Adrenal gland (tissue), 5 donors: ENCODE measurements at regions not wholly inside any gene's neighbourhood (a gene's known extent, or its start where the extent isn't known, plus 50 kb on each side); places are given as distances from the start of the nearest gene placed in this dataset.

ENCODE experiments used
- POLR2A ChIP-seq, 2 donors: fragments of 450-650 bp; IDR thresholded peaks; one replicate each; pipeline ENCODE4 v1.6.1; 2017; ENCODE audit warnings: antibody characterized with exemption in 2 of 2, mild to moderate bottlenecking in 2 of 2, moderate library complexity in 1 of 2
- TF ChIP-seq, protein P1 (sequence below), 6 experiments: fragments of 450-650 bp in 4 of 6; fragments of 200-600 bp in 2 of 6; sonication (generic) in 1 of 6; IDR thresholded peaks; 1 replicate in 5 of 6; 2 replicates in 1 of 6; pipeline versions ENCODE4 v1.5.1 to v1.8.0; 2016 to 2021; ENCODE audit warnings: antibody characterized with exemption in 6 of 6, mild to moderate bottlenecking in 2 of 6, moderate library complexity in 1 of 6
- donor health status: DM: no; HTN: no; CAD: no.

DNA sequence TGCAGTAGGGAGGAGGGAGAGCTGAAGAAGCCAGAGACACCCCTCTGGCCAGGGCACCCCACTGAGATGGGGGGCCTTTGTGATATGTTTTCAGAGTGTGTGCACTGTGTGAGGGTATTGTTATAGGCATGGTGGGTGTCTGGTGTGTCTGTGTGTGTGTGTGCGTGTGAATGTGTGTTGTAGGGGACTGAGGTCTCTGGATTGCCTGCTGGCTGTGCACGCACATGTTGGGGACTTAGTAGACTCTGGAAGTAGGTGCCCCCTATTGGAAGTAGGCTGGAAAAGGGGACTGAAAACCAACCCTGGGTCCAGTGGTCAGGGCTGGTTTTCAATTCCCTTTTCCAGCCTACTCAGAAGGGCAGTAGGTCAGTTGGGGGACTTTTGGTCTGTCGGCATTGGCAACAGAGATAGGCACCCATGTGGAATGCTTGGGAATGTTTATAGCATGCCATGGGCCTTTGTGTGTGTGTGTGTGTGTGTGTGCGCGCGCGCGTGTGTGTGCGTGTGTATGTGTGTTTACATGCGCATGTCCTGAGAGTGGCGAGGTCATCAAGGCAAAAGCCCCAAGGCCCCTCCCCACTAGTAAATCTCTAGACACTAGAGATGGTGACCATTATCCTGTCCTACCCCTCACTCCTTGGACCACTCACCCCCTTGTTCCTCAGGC is 78.8 kb downstream of the HIF1AN start:
- TF ChIP-seq POLR2A (IDR thresholded peaks at IDR 0.05): no peak
- TF ChIP-seq, protein P1, sequence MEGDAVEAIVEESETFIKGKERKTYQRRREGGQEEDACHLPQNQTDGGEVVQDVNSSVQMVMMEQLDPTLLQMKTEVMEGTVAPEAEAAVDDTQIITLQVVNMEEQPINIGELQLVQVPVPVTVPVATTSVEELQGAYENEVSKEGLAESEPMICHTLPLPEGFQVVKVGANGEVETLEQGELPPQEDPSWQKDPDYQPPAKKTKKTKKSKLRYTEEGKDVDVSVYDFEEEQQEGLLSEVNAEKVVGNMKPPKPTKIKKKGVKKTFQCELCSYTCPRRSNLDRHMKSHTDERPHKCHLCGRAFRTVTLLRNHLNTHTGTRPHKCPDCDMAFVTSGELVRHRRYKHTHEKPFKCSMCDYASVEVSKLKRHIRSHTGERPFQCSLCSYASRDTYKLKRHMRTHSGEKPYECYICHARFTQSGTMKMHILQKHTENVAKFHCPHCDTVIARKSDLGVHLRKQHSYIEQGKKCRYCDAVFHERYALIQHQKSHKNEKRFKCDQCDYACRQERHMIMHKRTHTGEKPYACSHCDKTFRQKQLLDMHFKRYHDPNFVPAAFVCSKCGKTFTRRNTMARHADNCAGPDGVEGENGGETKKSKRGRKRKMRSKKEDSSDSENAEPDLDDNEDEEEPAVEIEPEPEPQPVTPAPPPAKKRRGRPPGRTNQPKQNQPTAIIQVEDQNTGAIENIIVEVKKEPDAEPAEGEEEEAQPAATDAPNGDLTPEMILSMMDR (IDR thresholded peaks at IDR 0.05): no peak
